ENCODE measurements at regions not wholly inside any gene's neighbourhood (a gene's known extent, or its start where the extent isn't known, plus 50 kb on each side); places are given as distances from the start of the nearest gene placed in this dataset.
"Not testable (repeated sequence)": the region's sequence is repeated elsewhere in the genome, so short reads cannot be mapped to it uniquely, and the experiment has no call there.

- in situ Hi-C loops (cut with HindIII; ENCODE audit: low sequenced_read_pairs): not testable (repeated sequence)
Observed at GRCh38 chr12:54799966-54800365, 54.4 kb upstream of the MUCL1 start.

- in situ Hi-C loops (cut with HindIII; ENCODE audit: low sequenced_read_pairs): no loop called here
Observed at GRCh38 chr12:54798651-54799050, 55.7 kb upstream of the MUCL1 start.

GRCh38 chr12:54796991-54797390, 57.3 kb upstream of the MUCL1 start:
- in situ Hi-C loops (cut with HindIII; ENCODE audit: low sequenced_read_pairs): no loop called here

- in situ Hi-C loops (cut with HindIII; ENCODE audit: low sequenced_read_pairs): no loop called here
Observed at GRCh38 chr12:54795644-54796043, 58.7 kb upstream of the MUCL1 start.

- in situ Hi-C loops (cut with HindIII; ENCODE audit: low sequenced_read_pairs): no loop called here
Observed at GRCh38 chr12:54786081-54786480, 68.2 kb upstream of the MUCL1 start.

GRCh38 chr12:54784115-54784514, 70.2 kb upstream of the MUCL1 start:
- in situ Hi-C loops (cut with HindIII; ENCODE audit: low sequenced_read_pairs): no loop called here

- in situ Hi-C loops (cut with HindIII; ENCODE audit: low sequenced_read_pairs): not testable (repeated sequence)
Observed at GRCh38 chr12:54777031-54777430, 77.3 kb upstream of the MUCL1 start.

- in situ Hi-C loops (cut with HindIII; ENCODE audit: low sequenced_read_pairs): no loop called here
Observed at GRCh38 chr12:54773593-54773992, 80.7 kb upstream of the MUCL1 start.

GRCh38 chr12:54765652-54766051, 88.7 kb upstream of the MUCL1 start:
- in situ Hi-C loops (cut with HindIII; ENCODE audit: low sequenced_read_pairs): no loop called here

- in situ Hi-C loops (cut with HindIII; ENCODE audit: low sequenced_read_pairs): no loop called here
Observed at GRCh38 chr12:54762390-54762789, 91.9 kb upstream of the MUCL1 start.

- in situ Hi-C loops (cut with HindIII; ENCODE audit: low sequenced_read_pairs): no loop called here
Observed at GRCh38 chr12:54759751-54760150, 94.6 kb upstream of the MUCL1 start.

GRCh38 chr12:54751493-54751892, 102.8 kb upstream of the MUCL1 start:
- in situ Hi-C loops (cut with HindIII; ENCODE audit: low sequenced_read_pairs): no loop called here

GRCh38 chr12:54749191-54749818, 101.1 kb upstream of the DCD start:
- in situ Hi-C loops (cut with HindIII; ENCODE audit: low sequenced_read_pairs): loop anchor here (10.0 kb wide), 1 partner anchor 85 kb away; no protein-coding TSS in a partner anchor

- in situ Hi-C loops (cut with HindIII; ENCODE audit: low sequenced_read_pairs): loop anchor here (10.0 kb wide), 1 partner anchor 90 kb away; no protein-coding TSS in a partner anchor
Observed at GRCh38 chr12:54744590-54744989, 96.4 kb upstream of the DCD start.

GRCh38 chr12:54740882-54741281, 92.7 kb upstream of the DCD start:
- in situ Hi-C loops (cut with HindIII; ENCODE audit: low sequenced_read_pairs): loop anchor here (10.0 kb wide), 1 partner anchor 94 kb away; no protein-coding TSS in a partner anchor

- in situ Hi-C loops (cut with HindIII; ENCODE audit: low sequenced_read_pairs): no loop called here
Observed at GRCh38 chr12:54736549-54736948, 88.4 kb upstream of the DCD start.

GRCh38 chr12:54734196-54734950, 86.2 kb upstream of the DCD start:
- in situ Hi-C loops (cut with HindIII; ENCODE audit: low sequenced_read_pairs): no loop called here

- in situ Hi-C loops (cut with HindIII; ENCODE audit: low sequenced_read_pairs): no loop called here
Observed at GRCh38 chr12:54725233-54725843, 77.2 kb upstream of the DCD start.

GRCh38 chr12:54723379-54724256, 75.5 kb upstream of the DCD start:
- in situ Hi-C loops (cut with HindIII; ENCODE audit: low sequenced_read_pairs): no loop called here

GRCh38 chr12:54721312-54721711, 73.1 kb upstream of the DCD start:
- in situ Hi-C loops (cut with HindIII; ENCODE audit: low sequenced_read_pairs): no loop called here

- in situ Hi-C loops (cut with HindIII; ENCODE audit: low sequenced_read_pairs): no loop called here
Observed at GRCh38 chr12:54719691-54720090, 71.5 kb upstream of the DCD start.
